ENCODE measurements at regions not wholly inside any gene's neighbourhood (a gene's known extent, or its start where the extent isn't known, plus 50 kb on each side); places are given as distances from the start of the nearest gene placed in this dataset.
"Not testable (repeated sequence)": the region's sequence is repeated elsewhere in the genome, so short reads cannot be mapped to it uniquely, and the experiment has no call there.

- DNase-seq = no peak
Observed at GRCh38 chr18:65278939-65279667, 471.7 kb upstream of the CDH7 start.

GRCh38 chr18:65269375-65269774 lies 481.4 kb upstream of the CDH7 start:
- no peak for DNase-seq

- no peak for DNase-seq
Observed at GRCh38 chr18:65265761-65266160, 485.1 kb upstream of the CDH7 start.

- no peak for DNase-seq
Observed at GRCh38 chr18:65260030-65260429, 490.8 kb upstream of the CDH7 start.

- no peak for DNase-seq
Observed at GRCh38 chr18:65259403-65259802, 491.4 kb upstream of the CDH7 start.

GRCh38 chr18:65257149-65257548 lies 493.7 kb upstream of the CDH7 start:
- no peak for DNase-seq

- DNase-seq = no peak
Observed at GRCh38 chr18:65255417-65255816, 495.4 kb upstream of the CDH7 start.

GRCh38 chr18:65239787-65240186 lies 511.0 kb upstream of the CDH7 start:
- DNase-seq = no peak

- DNase-seq = peak; percentile 51
Observed at GRCh38 chr18:65235966-65236624, 514.7 kb upstream of the CDH7 start.

- no peak for DNase-seq
Observed at GRCh38 chr18:65230311-65230710, 520.5 kb upstream of the CDH7 start.

GRCh38 chr18:65227970-65228369 lies 522.8 kb upstream of the CDH7 start:
- no peak for DNase-seq

GRCh38 chr18:65221736-65222135 lies 529.1 kb upstream of the CDH7 start:
- peak; percentile 58 for DNase-seq

GRCh38 chr18:65221115-65221514 lies 529.7 kb upstream of the CDH7 start:
- no peak for DNase-seq

GRCh38 chr18:65215865-65216466 lies 534.8 kb upstream of the CDH7 start:
- DNase-seq = no peak

- no peak for DNase-seq
Observed at GRCh38 chr18:65214456-65214855, 536.4 kb upstream of the CDH7 start.

GRCh38 chr18:65206551-65207260 lies 544.1 kb upstream of the CDH7 start:
- no peak for DNase-seq

- no peak for DNase-seq
Observed at GRCh38 chr18:65202091-65202490, 548.7 kb upstream of the CDH7 start.

- no peak for DNase-seq
Observed at GRCh38 chr18:65175681-65176080, 575.1 kb upstream of the CDH7 start.

- DNase-seq = not testable (repeated sequence)
Observed at GRCh38 chr18:65162086-65162485, 588.7 kb upstream of the CDH7 start.

GRCh38 chr18:65146482-65147021 lies 604.3 kb upstream of the CDH7 start:
- no peak for DNase-seq

- no peak for DNase-seq
Observed at GRCh38 chr18:65145312-65145711, 605.5 kb upstream of the CDH7 start.

- no peak for DNase-seq
Observed at GRCh38 chr18:65133610-65134009, 617.2 kb upstream of the CDH7 start.

GRCh38 chr18:65124633-65125032 lies 626.2 kb upstream of the CDH7 start:
- DNase-seq = no peak

All from NCI-H510A (cell line).